ENCODE measurements at regions not wholly inside any gene's neighbourhood (a gene's known extent, or its start where the extent isn't known, plus 50 kb on each side); places are given as distances from the start of the nearest gene placed in this dataset.

- DNase-seq, result no peak
Observed at GRCh38 chr2:176743671-176744070, 468.9 kb upstream of the HNRNPA3 start.

GRCh38 chr2:176744146-176744545 lies 468.4 kb upstream of the HNRNPA3 start:
- no peak for DNase-seq

DNA sequence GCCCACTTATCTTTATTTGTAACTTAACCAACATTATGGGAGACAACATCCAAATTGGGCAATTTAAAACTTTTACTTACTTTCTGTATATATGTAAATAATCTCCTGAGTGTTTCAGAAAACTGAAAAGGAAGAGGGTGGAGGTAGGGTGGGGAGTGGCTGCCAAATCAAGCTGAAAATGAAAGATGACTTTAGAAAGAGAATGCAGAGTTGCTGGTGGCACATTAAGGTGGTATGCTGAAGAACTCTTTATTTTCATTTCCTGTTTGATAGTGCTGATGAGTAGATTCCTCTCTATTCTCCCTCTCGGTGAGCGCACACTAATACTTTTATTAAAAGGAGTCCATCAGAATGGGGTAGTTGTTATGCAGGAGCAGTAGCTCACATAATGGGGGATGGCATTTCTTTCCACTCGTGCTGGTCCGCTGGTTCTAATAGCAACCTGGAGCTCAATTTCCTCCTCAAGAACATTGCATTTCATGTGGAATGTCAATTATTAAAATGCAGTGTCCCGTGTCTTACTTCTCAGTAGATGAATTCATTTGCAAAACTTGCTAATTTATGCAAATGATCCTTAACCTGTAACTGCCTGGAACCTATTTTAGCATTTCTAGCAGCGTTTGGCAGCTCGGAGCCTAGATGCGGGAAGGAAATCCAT lies 466.9 kb upstream of the HNRNPA3 start:
- DNase-seq, result no peak

DNA sequence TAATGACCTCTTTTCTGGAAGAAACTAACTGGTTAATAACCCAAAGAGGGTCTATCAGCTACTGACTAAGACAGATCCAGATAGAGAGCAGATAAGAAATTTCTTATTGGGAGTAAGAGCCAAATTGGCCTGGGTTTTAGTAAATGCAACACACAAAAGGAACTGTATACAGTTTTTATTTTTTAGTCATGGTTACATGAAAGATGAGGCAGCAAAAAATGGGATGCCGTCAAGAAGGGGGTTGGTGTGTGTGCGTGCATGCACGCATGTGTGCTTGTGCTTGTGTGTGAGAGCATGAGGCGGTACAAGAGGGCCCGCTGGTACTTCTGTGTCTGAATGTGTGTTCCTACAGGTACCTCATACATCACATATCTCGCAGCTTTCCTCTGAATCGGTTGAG lies 466.2 kb upstream of the HNRNPA3 start:
- DNase-seq, result no peak

GRCh38 chr2:176747506-176747905 lies 465.1 kb upstream of the HNRNPA3 start:
- no peak for DNase-seq

DNA sequence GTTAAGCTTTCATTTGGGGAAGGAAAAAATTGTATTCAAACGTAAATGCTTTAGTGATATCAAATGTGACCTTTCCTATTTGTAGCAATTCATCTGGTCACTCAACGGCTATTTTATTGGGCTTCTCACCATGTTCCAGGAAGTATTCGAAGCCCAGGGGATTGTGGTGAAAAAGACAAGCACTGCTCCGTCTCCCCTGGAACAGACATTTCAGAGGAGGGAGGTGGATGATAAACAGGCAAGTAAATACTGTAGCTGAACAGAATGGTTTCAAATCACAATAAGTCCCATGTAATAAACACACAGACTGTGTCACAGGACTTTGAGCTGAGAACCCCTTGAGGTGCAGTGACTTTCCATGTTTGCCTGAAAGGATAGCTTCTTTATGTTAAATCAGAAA lies 464.7 kb upstream of the HNRNPA3 start:
- DNase-seq, result no peak

DNA sequence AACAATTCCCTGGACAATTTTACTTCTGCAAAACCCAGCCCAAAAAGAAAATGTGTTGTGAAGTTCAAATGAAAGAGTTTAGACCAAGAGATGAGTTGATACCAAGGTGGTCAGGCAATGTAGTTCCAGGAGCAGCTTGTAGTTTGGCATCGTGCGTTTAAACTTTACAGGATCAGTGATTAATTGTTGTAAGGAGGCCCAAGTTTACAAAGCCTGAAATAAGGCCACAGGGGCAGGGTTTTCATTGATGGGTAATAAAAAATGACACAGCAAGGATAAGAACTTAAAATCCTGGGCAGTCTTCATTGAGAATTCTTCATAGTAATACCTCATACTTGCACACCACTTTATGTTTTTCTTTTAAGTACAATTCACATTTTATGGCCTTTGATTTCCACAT lies 463.9 kb upstream of the HNRNPA3 start:
- DNase-seq, result no peak

DNA sequence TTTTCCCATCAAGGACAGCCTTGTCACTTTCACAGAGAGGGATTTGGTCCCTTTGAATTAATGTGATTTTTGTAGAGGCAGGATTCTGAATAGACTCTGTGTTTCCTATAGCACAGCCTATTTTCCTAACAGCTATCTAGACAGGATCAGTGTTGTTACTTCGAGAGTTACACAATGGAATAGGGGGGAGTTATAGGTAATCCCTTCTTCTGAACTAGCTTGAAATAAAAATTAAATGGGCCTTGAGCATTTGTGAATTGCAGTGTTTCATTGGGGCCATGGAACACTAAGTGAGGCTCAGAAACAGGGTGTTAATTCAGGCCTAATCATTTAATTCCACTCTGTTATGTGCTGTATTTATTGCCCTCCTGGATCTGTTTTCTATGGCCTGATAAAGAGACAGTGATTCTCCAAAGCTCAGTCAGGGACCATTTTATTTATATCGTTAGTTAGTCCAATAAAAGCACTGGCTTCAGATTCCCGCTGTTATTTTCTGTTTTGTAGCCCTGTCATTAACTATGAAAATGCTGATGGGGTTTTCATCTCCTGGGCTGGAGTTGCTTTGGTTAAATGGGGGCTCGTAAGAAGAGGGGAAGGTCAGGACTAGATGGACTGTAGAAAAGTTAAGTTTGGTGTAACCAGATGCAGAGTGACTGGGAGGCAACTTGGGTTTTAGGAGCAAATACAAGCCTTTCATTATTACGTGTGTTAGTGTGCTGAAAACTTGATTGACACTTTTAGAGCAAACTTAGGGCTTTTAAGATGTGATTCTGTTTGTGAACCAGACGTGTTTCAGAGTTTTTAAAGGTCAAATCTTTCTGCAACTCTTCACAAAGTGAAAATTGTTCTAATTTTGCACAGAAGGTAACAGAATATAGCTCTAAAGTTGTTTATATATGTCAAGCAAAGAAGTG lies 461.0 kb upstream of the HNRNPA3 start:
- DNase-seq, result no peak

GRCh38 chr2:176752295-176752694 lies 460.3 kb upstream of the HNRNPA3 start:
- peak; percentile 42 for DNase-seq

GRCh38 chr2:176753205-176753604 lies 459.4 kb upstream of the HNRNPA3 start:
- no peak for DNase-seq

DNA sequence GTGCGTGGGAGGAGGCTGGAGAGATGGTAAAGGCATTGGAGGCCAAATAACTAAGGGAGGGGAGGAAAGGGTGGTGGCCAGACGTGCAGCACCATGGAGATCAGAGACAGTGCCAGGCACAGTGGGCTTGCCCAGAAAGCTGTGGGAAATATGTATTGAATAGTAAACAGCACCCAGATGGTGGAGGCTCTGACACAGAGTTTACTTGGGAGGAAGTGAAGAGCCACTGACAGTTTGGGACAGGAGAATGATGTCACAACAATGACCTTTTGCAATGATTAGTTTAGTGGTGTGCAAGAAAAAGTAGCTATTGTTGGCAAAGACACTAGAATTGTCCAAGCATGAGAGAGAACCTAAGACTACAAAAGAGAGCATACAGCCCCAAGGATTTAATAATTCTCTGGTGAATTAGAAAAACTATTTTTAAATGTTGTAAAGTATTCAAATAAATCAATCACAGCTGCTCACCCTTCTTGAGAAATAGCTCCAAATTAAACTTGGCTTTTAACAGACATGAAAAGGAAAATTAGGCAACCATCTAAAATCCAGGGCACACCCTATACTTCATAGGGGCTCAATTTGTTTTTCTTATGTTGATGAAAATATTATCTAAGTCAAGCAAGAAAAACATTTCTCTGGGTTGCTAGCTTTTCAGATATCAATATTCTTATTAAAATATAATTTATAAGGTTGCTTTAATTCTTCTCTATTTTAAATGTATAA lies 458.7 kb upstream of the HNRNPA3 start:
- DNase-seq, result no peak

DNA sequence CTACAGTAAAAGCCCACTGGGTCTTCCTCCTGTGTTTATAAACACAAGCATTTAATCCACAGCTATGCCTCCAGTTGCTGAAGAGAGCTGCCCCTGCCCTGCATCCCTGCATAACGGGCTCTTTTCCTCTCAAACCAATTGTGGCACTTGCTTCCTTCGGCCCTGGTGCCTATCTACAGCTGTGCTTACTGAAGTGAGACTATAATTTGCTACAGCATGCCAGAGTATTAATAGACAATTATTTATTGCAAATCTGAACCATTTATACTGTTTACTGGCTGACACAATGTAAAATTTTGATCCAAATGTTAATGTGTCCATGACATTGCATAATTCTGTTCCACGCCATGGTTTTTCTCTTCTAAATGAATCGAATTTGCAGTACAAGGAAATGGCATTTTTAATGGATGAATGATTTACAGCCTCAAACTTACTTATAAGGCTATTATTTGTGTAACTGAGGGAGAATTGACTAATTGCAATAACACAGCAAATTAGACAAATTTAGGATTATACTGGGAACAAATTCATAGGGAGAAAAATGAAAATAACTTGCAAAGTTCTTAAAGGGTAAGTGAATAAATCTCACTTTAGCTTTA lies 457.0 kb upstream of the HNRNPA3 start:
- no peak for DNase-seq

DNA sequence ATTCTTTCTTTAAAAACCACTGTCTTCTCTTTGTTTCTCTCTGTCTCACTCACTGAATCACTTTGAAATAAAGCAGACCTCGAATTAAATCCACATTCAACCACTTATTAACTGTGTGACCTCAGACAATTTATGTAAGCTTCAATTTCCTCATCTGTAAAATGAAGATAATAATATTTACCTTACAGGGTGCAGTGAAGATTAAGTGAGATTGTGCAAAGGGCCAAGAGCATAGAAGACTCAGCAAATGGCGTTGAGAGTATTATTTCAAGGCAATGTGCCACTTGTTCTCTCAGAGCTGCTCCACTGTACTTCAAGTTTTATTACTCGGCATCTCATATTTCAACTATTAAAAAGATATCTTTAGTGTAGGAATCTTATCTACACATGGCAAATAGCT lies 454.2 kb upstream of the HNRNPA3 start:
- DNase-seq, result no peak

DNA sequence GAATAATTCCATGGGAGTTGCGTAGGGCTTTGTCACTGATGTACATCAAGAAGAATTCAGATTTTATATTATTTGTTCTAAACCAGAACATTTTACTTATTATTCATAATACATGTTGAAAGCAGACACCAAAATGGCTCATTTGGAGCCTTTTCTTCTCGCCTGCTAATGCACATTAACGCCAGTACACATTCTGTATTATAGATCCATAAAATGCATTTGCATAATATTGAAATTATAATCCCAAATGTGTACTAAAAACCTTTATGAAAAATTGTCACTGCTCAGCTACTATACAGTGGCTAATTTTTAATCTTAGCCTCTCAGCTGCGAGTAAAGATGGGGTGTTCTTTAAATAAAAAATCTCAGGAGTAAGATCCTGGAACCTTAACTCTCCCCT lies 452.2 kb upstream of the HNRNPA3 start:
- no peak for DNase-seq

DNA sequence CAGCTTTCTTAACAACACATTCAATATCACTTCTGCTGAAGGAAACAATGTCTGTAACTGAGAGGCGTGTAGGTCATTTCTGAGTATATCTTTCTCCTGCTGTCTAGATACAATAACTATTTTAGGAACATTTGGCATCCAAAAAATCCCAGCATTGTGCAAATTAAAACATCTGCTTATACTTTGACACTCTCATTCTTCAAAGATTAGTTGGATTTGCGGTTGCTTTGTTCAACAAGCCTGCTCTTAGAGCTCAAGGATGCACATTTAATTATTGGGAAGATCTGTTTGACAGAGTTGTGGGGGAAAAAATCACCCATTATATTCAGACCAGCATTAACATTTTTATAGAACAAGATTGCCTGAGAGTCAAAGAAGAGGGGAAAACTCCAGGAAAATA lies 449.5 kb upstream of the HNRNPA3 start:
- no peak for DNase-seq

DNA sequence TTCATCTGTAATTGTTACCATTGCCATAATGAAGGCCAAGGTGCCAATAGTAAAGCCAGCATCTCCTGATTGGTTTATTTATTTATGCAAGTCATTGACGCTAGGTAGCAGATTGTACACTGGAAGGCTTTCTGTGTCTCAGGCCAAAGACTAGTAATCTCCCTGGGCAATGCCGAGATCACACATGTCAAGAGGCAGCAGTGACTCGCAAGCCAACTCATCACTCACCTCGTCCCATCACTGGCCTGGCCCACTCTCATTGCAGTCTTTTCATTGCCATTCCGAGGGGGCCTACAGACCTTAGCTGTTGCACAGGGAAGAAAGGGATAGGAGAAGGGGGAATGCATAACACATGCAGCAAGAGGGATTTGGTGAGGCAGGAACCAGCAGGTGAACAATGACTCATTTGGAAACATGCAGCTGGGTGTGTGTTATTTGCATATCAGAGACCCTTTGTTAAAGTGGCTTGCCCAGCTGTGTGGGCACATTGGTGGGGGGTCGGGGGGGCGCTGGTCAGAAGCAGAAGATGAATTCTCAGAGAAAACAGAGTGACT lies 448.7 kb upstream of the HNRNPA3 start:
- no peak for DNase-seq

DNA sequence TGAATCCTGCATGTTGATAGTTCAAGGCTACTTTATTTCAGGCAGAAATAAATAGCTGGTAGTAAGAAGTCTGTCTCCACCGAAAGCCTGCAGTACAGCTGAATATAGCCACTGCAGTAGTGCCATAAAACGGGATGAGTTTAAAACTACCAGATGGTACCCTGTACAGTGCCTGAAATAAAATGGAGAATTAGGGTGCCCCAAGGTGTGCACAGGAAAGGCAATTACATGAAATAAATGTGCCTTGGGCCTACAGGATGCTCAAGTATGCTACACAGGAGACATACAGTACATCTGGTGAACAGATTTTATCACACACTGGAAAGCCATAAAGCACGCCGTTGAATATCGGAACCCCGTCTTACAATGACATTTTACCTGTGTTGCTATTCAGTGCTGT lies 447.7 kb upstream of the HNRNPA3 start:
- no peak for DNase-seq

DNA sequence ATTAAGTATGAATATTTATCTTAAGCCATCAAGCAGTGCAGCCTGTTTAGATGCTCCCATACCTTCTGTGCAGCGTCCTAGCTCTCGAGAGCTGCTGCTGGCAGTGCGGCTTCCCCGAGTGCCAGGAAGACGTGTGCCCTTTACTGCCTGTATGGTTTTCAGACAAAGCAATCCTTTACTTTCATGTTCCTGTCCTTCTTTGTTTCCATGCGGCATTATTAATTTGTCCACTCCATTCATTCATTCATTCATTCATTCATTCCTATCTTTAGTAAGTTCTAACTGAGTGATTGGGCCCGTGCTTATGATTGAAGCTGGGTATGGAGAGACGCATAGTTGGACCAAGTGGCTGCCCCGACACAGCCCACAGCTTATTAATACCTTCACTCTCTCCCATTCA lies 446.6 kb upstream of the HNRNPA3 start:
- DNase-seq, result no peak

DNA sequence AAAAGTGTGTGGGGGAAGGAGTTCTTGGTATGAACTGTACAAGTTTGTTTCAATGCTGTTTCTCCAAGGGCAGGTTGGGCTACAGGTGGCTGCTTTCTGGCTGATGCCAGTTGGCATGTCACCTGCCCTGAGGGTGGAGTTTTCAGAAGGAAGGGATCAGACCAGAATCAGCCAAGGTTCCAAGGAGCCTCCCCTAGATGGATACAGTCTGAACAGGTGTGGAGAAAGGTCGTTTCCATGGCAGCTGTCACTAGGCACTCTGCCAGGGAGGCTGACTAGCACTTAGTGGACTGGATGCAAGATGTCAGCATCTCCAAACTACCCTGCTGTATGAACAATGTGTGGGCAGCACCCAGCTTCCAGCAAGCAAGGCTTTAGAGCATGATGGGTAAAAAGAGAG lies 444.4 kb upstream of the HNRNPA3 start:
- DNase-seq, result peak; percentile 79

DNA sequence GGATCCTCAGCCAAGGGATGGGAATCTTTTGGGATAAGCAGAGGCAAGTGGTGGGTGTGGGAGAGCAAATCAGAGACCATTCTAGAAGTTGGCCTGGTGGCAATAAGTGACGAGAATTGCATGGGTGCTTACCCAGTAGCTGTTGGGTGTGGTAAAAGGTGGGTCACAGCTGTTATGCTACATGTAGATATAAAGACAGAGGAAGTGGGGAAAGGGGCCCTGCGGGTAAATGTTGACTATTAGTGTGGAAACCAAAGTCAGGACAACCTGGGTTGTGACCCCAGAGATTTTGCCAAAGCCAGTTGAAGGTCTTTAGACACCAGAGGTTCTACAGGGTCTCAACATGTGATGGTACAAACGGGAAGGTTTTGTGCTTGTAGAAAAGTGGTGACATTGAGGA lies 443.6 kb upstream of the HNRNPA3 start:
- DNase-seq, result no peak

- no peak for DNase-seq
Observed at GRCh38 chr2:176769499-176770370, 442.9 kb upstream of the HNRNPA3 start.

GRCh38 chr2:176772816-176773215 lies 439.8 kb upstream of the HNRNPA3 start:
- no peak for DNase-seq
